HCT116 (cell line): ENCODE measurements at regions not wholly inside any gene's neighbourhood (a gene's known extent, or its start where the extent isn't known, plus 50 kb on each side); places are given as distances from the start of the nearest gene placed in this dataset.

Source experiments
- ATAC-seq: fragments of 200-7000 bp; cut with Tn5 transposase; 2 replicates; pipeline ENCODE4 v1.9.1; 2020; ENCODE audit warnings: mild to moderate bottlenecking, moderate library complexity
- BruUV-seq: library from RNA; stranded (reverse); fragments of 400-500 nt; replicated peaks from 2 replicates; lab custom pipeline; 2021; lab: Mats Ljungman, UMichigan
- CTCF ChIA-PET: fragments of 300-600 bp; sonication (Branson Sonifier 250); formaldehyde crosslinking; loops from one replicate; lab custom pipeline; 2021; ENCODE audit warnings: antibody characterized with exemption; lab: Charles Lee
- POLR2A ChIA-PET: fragments of 300-600, 350-600 bp; sonication (Branson Sonifier 250); formaldehyde crosslinking; loops from one replicate; lab custom pipeline; 2021; ENCODE audit warnings: antibody characterized with exemption; lab: Charles Lee
- RAD21 ChIA-PET, 2 experiments: fragments of 300-600 bp; sonication (Branson Sonifier 250); formaldehyde crosslinking; loops; one replicate each; lab custom pipeline; 2023; ENCODE audit warnings: low total read pairs in 2 of 2; ENCODE audit not compliant: uncharacterized antibody in 2 of 2, unreplicated experiment in 2 of 2, low non-redundant PET in 1 of 2; lab: Charles Lee
- DNase-seq: peaks from one replicate; pipeline ENCODE4 v3.0.0-alpha.2; 2010; ENCODE audit warnings: low read depth, low spot score
- H2AFZ ChIP-seq: fragments of 200-600 bp; shearing (Covaris generic), sonication (generic); 2 replicates; pipeline ENCODE4 v1.6.1; 2017; ENCODE audit warnings: low read depth, mixed run types, mixed read lengths, antibody characterized with exemption, low read length; ENCODE audit not compliant: poor library complexity, severe bottlenecking
- H3K27ac ChIP-seq: 2 replicates; pipeline ENCODE4 v1.5.1; 2012; ENCODE audit warnings: low read depth, low read length
- H3K27me3 ChIP-seq: fragments of 200-600 bp; sonication (generic); 2 replicates; pipeline ENCODE4 v1.6.1; 2016; ENCODE audit warnings: mixed run types, low read length, mixed read lengths; ENCODE audit not compliant: insufficient read depth
- H3K36me3 ChIP-seq, 2 experiments: fragments of 200-500 bp in 1 of 2; fragments of 200-600 bp in 1 of 2; sonication (Bioruptor generic) in 1 of 2; sonication (generic) in 1 of 2; 2 replicates each; pipeline versions ENCODE4 v1.5.1 to v1.6.1; 2014 to 2016; ENCODE audit warnings: low read length in 2 of 2, inconsistent platforms in 1 of 2, mixed read lengths in 1 of 2, mixed run types in 1 of 2; ENCODE audit not compliant: insufficient read depth in 2 of 2, control insufficient read depth in 1 of 2
- H3K4me1 ChIP-seq, 2 experiments: fragments of 200-600 bp in 1 of 2; sonication (generic) in 1 of 2; 2 replicates each; pipeline versions ENCODE4 v1.5.1 to v1.6.1; 2012 to 2017; ENCODE audit warnings: low read length in 2 of 2, inconsistent platforms in 1 of 2, mild to moderate bottlenecking in 1 of 2, mixed read lengths in 1 of 2, mixed run types in 1 of 2, moderate library complexity in 1 of 2; ENCODE audit not compliant: insufficient read depth in 2 of 2, control insufficient read depth in 1 of 2
- H3K4me2 ChIP-seq: fragments of 200-600 bp; sonication (generic); 2 replicates; pipeline ENCODE4 v1.6.1; 2017; ENCODE audit warnings: mixed run types, low read length, mixed read lengths
- H3K4me3 ChIP-seq, 2 experiments: fragments of 200-600 bp in 1 of 2; sonication (generic) in 1 of 2; replicated peaks in 1 of 2; 2 replicates each; pipeline ENCODE4 v1.5.1; 2011 to 2016; ENCODE audit warnings: low read length in 2 of 2, control low read depth in 1 of 2, low read depth in 1 of 2, mild to moderate bottlenecking in 1 of 2, mixed read lengths in 1 of 2, mixed run types in 1 of 2
- H3K79me2 ChIP-seq: fragments of 200-600 bp; sonication (generic); 2 replicates; pipeline ENCODE4 v1.6.1; 2017; ENCODE audit warnings: mild to moderate bottlenecking, mixed run types, low read length, moderate library complexity, mixed read lengths; ENCODE audit not compliant: insufficient read depth
- H3K9ac ChIP-seq: fragments of 200-600 bp; sonication (generic); 2 replicates; pipeline ENCODE4 v1.6.1; 2016; ENCODE audit warnings: low read length, mixed read lengths
- H3K9me2 ChIP-seq: fragments of 200-600 bp; sonication (generic), shearing (Covaris generic); 2 replicates; pipeline ENCODE4 v1.6.1; 2017; ENCODE audit warnings: mixed run types, mild to moderate bottlenecking, moderate library complexity; ENCODE audit not compliant: insufficient read depth
- H3K9me3 ChIP-seq, 2 experiments: fragments of 200-500 bp in 1 of 2; fragments of 200-600 bp in 1 of 2; sonication (Bioruptor generic) in 1 of 2; sonication (generic) in 1 of 2; 2 replicates each; pipeline ENCODE4 v1.6.1; 2014 to 2017; ENCODE audit warnings: low read length in 2 of 2, mixed read lengths in 2 of 2, inconsistent platforms in 1 of 2, low read depth in 1 of 2, mild to moderate bottlenecking in 1 of 2, mixed run types in 1 of 2, moderate library complexity in 1 of 2; ENCODE audit not compliant: control insufficient read depth in 1 of 2, insufficient read depth in 1 of 2
- H4K20me1 ChIP-seq: fragments of 200-600 bp; sonication (generic), shearing (Covaris generic); 2 replicates; pipeline ENCODE4 v1.6.1; 2017; ENCODE audit warnings: mixed run types, mild to moderate bottlenecking, moderate library complexity; ENCODE audit not compliant: insufficient read depth
- EGR1 ChIP-seq: IDR thresholded peaks from 2 replicates; pipeline ENCODE4 v1.6.1; 2012; ENCODE audit warnings: low read depth
- ELF1 ChIP-seq: IDR thresholded peaks from 2 replicates; pipeline ENCODE4 v1.6.1; 2012; ENCODE audit warnings: low read depth, borderline replicate concordance
- MAX ChIP-seq: IDR thresholded peaks from 2 replicates; pipeline ENCODE4 v1.6.1; 2012
- POLR2A ChIP-seq: IDR thresholded peaks from 2 replicates; pipeline ENCODE4 v1.7.0; 2011; ENCODE audit warnings: borderline replicate concordance; ENCODE audit not compliant: insufficient read depth, insufficient read length; ENCODE audit errors: extremely low read depth
- SIN3A ChIP-seq: IDR thresholded peaks from 2 replicates; pipeline ENCODE4 v1.6.1; 2012; ENCODE audit warnings: low read depth
- TCF7L2 ChIP-seq: IDR thresholded peaks from 2 replicates; pipeline ENCODE4 v1.7.0; 2011; ENCODE audit warnings: borderline replicate concordance, inconsistent platforms; ENCODE audit not compliant: insufficient read depth, insufficient read length; ENCODE audit errors: extremely low read depth
- YY1 ChIP-seq: IDR thresholded peaks from 2 replicates; pipeline ENCODE4 v1.6.1; 2011; ENCODE audit warnings: low read length, low read depth, moderate library complexity, mild to moderate bottlenecking; ENCODE audit not compliant: insufficient replicate concordance; ENCODE audit errors: extremely low read depth
- intact Hi-C: fragments of 100-400 bp; cut with micrococcal nuclease; formaldehyde crosslinking; loops from 2 replicates; pipeline ENCODE4 v1.10.0; 2022

GRCh38 chr10:88028072-88028471 lies 164.6 kb downstream of the PTEN start:
- Histone ChIP-seq H3K9ac (no peak overlapping the region), H4K20me1 (no peaks in the 10 kb centered on the region), H3K27ac (no peak overlapping the region), H3K36me3 (no peaks in the 10 kb centered on the region), H3K27me3 (no peaks in the 10 kb centered on the region), H3K79me2 (no peaks in the 10 kb centered on the region), H3K4me1 (peaks cover 4 to 8% of the 10 kb centered on the region in 2 experiments; a peak in 3 of 4 replicates)
- no peak for ATAC-seq
- RAD21 ChIA-PET: no interaction called here
- CTCF ChIA-PET: no interaction called here
- TF ChIP-seq MAX: no peak
- TF ChIP-seq EGR1: no peak
- TF ChIP-seq ELF1: no peak
- no peak for TF ChIP-seq YY1
- TF ChIP-seq, all 23 proteins: peak for 0
- no peak overlapping the region for H3K4me3 ChIP-seq
- no peak for DNase-seq
- no TSS peak for BruUV-seq
- H2AFZ ChIP-seq: peak overlapping the region; percentile 11
- POLR2A ChIA-PET: no interaction called here
- intact Hi-C loops: no loop called here
- H3K9me2 ChIP-seq: no peaks in the 10 kb centered on the region
- no peak overlapping the region for H3K4me2 ChIP-seq
- no peaks in the 10 kb centered on the region for H3K9me3 ChIP-seq

DNA sequence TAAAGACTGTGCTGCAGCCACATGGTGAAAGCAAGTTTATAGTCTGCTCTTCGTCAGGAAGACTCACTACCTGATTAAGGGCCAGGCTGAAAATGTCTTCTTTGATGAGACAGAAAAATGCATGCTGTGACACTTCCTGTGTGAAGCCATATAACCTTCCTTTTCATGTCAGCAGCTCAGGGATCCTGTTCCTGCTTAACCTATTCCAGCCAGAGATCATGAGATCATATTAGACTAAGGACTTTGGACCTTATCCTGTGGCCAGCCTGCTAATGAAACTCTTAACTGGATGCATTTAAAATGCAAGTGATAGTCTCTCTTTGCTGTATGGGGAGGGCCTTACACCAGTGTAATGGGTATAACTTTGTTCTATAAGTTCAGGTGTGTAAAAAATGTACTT lies 165.2 kb downstream of the PTEN start:
- ChIA-PET RAD21 (no interaction called here), CTCF (no interaction called here), POLR2A (no interaction called here)
- BruUV-seq: no TSS peak
- no peak overlapping the region for H3K9ac ChIP-seq
- no peak overlapping the region for H3K4me3 ChIP-seq
- TF ChIP-seq TCF7L2 (no peak), POLR2A (no peak), SIN3A (no peak)
- H3K27me3 ChIP-seq: no peaks in the 10 kb centered on the region
- no peaks in the 10 kb centered on the region for H3K36me3 ChIP-seq
- ATAC-seq (peak; percentile 30; the same call in 1 of the 2 replicates), DNase-seq (no peak)
- H3K4me2 ChIP-seq: peak overlapping the region; percentile 35
- peak overlapping the region; percentile 64 for H2AFZ ChIP-seq
- no peaks in the 10 kb centered on the region for H3K9me2 ChIP-seq
- no peaks in the 10 kb centered on the region for H4K20me1 ChIP-seq
- H3K9me3 ChIP-seq: no peaks in the 10 kb centered on the region
- H3K79me2 ChIP-seq: no peaks in the 10 kb centered on the region
- peaks cover 4 to 8% of the 10 kb centered on the region in 2 experiments; a peak in 3 of 4 replicates for H3K4me1 ChIP-seq
- no peak overlapping the region for H3K27ac ChIP-seq
- intact Hi-C loops: no loop called here
